COLO668 (cell line): ENCODE measurements at regions not wholly inside any gene's neighbourhood (a gene's known extent, or its start where the extent isn't known, plus 50 kb on each side); places are given as distances from the start of the nearest gene placed in this dataset.
A peak's percentile ranks its signal among the peaks of the same experiment; 100 is the strongest.
"Not testable (repeated sequence)": the region's sequence is repeated elsewhere in the genome, so short reads cannot be mapped to it uniquely, and the experiment has no call there.

Experiments
- DNase-seq: peaks from one replicate; lab custom pipeline; 2025; ENCODE audit not compliant: unreplicated experiment; lab: John Stamatoyannopoulos, UW

GRCh38 chr21:43291347-43291950 is 122.6 kb downstream of the CRYAA start:
- no peak for DNase-seq

GRCh38 chr21:43290421-43291346 is 121.9 kb downstream of the CRYAA start:
- no peak for DNase-seq

- no peak for DNase-seq
Observed at GRCh38 chr21:43289966-43290365, 121.2 kb downstream of the CRYAA start.

- no peak for DNase-seq
Observed at GRCh38 chr21:43289442-43289841, 120.6 kb downstream of the CRYAA start.

GRCh38 chr21:43287795-43288755 is 119.3 kb downstream of the CRYAA start:
- DNase-seq, result peak; percentile 82

- DNase-seq, result peak; percentile 96
Observed at GRCh38 chr21:43287111-43287760, 118.4 kb downstream of the CRYAA start.

- DNase-seq, result no peak
Observed at GRCh38 chr21:43286196-43286595, 117.4 kb downstream of the CRYAA start.

GRCh38 chr21:43284700-43285099 is 115.9 kb downstream of the CRYAA start:
- DNase-seq, result no peak

GRCh38 chr21:43284238-43284637 is 115.4 kb downstream of the CRYAA start:
- no peak for DNase-seq

GRCh38 chr21:43283925-43284221 is 115.1 kb downstream of the CRYAA start:
- DNase-seq, result not testable (repeated sequence)

GRCh38 chr21:43283136-43283924 is 114.5 kb downstream of the CRYAA start:
- no peak for DNase-seq

GRCh38 chr21:43282358-43283120 is 113.7 kb downstream of the CRYAA start:
- no peak for DNase-seq

GRCh38 chr21:43281661-43282357 is 113.0 kb downstream of the CRYAA start:
- DNase-seq, result no peak

GRCh38 chr21:43280949-43281633 is 112.3 kb downstream of the CRYAA start:
- no peak for DNase-seq

GRCh38 chr21:43279578-43279894 is 110.7 kb downstream of the CRYAA start:
- no peak for DNase-seq

GRCh38 chr21:43278766-43279577 is 110.2 kb downstream of the CRYAA start:
- DNase-seq, result no peak

GRCh38 chr21:43278359-43278758 is 109.6 kb downstream of the CRYAA start:
- no peak for DNase-seq
